ENCODE measurements at regions not wholly inside any gene's neighbourhood (a gene's known extent, or its start where the extent isn't known, plus 50 kb on each side); places are given as distances from the start of the nearest gene placed in this dataset.
"Not testable (repeated sequence)": the region's sequence is repeated elsewhere in the genome, so short reads cannot be mapped to it uniquely, and the experiment has no call there.

- H3K4me3 ChIP-seq: no peak overlapping the region
- H3K4me1 ChIP-seq: no peaks in the 10 kb centered on the region
- H3K27ac ChIP-seq (replicated peaks in 1 of 4): no peak overlapping the region
- no peaks in the 10 kb centered on the region for H3K9me3 ChIP-seq
- TF ChIP-seq POLR2AphosphoS5 (IDR thresholded peaks at IDR 0.05): no peak
- no peak for TF ChIP-seq POLR2A (IDR thresholded peaks at IDR 0.05; ENCODE audit: low read depth)
- TF ChIP-seq EP300 (IDR thresholded peaks at IDR 0.05): no peak
- TF ChIP-seq, protein P1, sequence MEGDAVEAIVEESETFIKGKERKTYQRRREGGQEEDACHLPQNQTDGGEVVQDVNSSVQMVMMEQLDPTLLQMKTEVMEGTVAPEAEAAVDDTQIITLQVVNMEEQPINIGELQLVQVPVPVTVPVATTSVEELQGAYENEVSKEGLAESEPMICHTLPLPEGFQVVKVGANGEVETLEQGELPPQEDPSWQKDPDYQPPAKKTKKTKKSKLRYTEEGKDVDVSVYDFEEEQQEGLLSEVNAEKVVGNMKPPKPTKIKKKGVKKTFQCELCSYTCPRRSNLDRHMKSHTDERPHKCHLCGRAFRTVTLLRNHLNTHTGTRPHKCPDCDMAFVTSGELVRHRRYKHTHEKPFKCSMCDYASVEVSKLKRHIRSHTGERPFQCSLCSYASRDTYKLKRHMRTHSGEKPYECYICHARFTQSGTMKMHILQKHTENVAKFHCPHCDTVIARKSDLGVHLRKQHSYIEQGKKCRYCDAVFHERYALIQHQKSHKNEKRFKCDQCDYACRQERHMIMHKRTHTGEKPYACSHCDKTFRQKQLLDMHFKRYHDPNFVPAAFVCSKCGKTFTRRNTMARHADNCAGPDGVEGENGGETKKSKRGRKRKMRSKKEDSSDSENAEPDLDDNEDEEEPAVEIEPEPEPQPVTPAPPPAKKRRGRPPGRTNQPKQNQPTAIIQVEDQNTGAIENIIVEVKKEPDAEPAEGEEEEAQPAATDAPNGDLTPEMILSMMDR (IDR thresholded peaks at IDR 0.05): no peak
- DNase-seq (ENCODE audit: extremely low spot score): no peak
- WGBS: 93% methylated on average over 3 of the region's 3 CpGs
- no peaks in the 10 kb centered on the region for H3K36me3 ChIP-seq
- H3K27me3 ChIP-seq: peaks cover 0 to 3% (median 0%) of the 10 kb centered on the region in 4 donors
- intact Hi-C loops (cut with DNase I): no loop called here
These were observed 286.6 kb downstream of the LIG4 start for GRCh38 chr13:107928762-107929161.

- TF ChIP-seq, protein P1 (IDR thresholded peaks at IDR 0.05): no peak
- TF ChIP-seq EP300 (IDR thresholded peaks at IDR 0.05) (no peak), POLR2A (IDR thresholded peaks at IDR 0.05; ENCODE audit: low read depth) (no peak), POLR2AphosphoS5 (IDR thresholded peaks at IDR 0.05) (no peak)
- no peak for DNase-seq (ENCODE audit: extremely low spot score)
- WGBS: 89% methylated on average over 4 of the region's 4 CpGs
These were observed 287.8 kb downstream of the LIG4 start for GRCh38 chr13:107927557-107927956.

DNA sequence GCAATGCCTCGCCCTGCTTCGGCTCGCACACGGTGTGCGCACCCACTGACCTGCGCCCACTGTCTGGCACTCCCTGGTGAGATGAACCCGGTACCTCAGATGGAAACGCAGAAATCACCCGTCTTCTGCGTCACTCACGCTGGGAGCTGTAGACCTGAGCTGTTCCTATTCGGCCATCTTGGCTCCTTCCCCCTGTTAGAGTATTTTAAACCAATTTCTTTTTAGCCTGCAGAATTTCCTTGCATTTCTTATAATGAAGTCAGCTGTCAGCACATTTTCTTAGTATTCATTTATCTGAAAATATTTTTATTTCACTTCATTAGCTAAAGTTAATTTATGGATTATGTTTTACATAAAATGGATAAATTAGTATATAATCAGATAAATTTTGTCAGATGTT is 288.8 kb downstream of the LIG4 start:
- DNase-seq (ENCODE audit: extremely low spot score); H3K4me1 ChIP-seq; H3K36me3 ChIP-seq; H3K27ac ChIP-seq (replicated peaks in 1 of 4); H3K9me3 ChIP-seq; intact Hi-C loops (cut with DNase I); H3K4me3 ChIP-seq; H3K27me3 ChIP-seq: not testable (repeated sequence)
- 84% methylated on average over 12 of the region's 12 CpGs for WGBS

More at GRCh38 chr13:107927557-107927956, 287.8 kb downstream of the LIG4 start:
- Histone ChIP-seq H3K36me3 (no peaks in the 10 kb centered on the region), H3K9me3 (no peaks in the 10 kb centered on the region), H3K4me3 (no peak overlapping the region), H3K4me1 (no peaks in the 10 kb centered on the region), H3K27ac (replicated peaks in 1 of 4) (no peak overlapping the region), H3K27me3 (peaks cover 0 to 3% (median 0%) of the 10 kb centered on the region in 4 donors)
- intact Hi-C loops (cut with DNase I): no loop called here

DNA sequence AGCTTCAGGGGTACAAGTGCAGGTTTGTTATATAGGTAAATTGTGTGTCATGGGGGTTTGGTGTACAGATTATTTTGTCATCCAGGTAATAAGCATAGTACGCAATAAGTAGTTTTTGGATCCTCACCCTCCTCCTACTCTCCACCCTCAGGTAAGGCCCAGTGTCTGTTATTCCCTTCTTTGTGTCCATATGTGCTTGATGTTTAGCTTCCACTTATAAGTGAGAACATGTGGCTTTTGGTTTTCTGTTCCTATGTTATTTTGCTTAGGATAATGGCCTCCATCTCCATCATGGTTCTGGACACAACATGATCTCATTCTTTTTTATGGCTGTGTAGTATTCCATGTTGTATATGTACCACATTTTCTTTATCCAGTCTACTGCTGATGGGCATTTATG is 298.4 kb downstream of the LIG4 start:
- intact Hi-C loops (cut with DNase I); H3K4me1 ChIP-seq; H3K9me3 ChIP-seq; DNase-seq (ENCODE audit: extremely low spot score); H3K27me3 ChIP-seq; H3K27ac ChIP-seq (replicated peaks in 1 of 4); H3K36me3 ChIP-seq; H3K4me3 ChIP-seq: not testable (repeated sequence)
- 64% methylated on average over 1 of the region's 1 CpG for WGBS

GRCh38 chr13:107912745-107913144 is 302.6 kb downstream of the LIG4 start:
- no peak overlapping the region for H3K4me3 ChIP-seq
- no peaks in the 10 kb centered on the region for H3K27me3 ChIP-seq
- H3K9me3 ChIP-seq: no peaks in the 10 kb centered on the region
- H3K36me3 ChIP-seq: no peaks in the 10 kb centered on the region
- H3K4me1 ChIP-seq: no peaks in the 10 kb centered on the region
- no peak for TF ChIP-seq POLR2AphosphoS5 (IDR thresholded peaks at IDR 0.05)
- TF ChIP-seq, protein P1 (IDR thresholded peaks at IDR 0.05): no peak
- TF ChIP-seq EP300 (IDR thresholded peaks at IDR 0.05): no peak
- TF ChIP-seq POLR2A (IDR thresholded peaks at IDR 0.05; ENCODE audit: low read depth): no peak
- no peak overlapping the region for H3K27ac ChIP-seq (replicated peaks in 1 of 4)
- WGBS: 74% methylated on average over 2 of the region's 2 CpGs
- intact Hi-C loops (cut with DNase I): no loop called here
- DNase-seq (ENCODE audit: extremely low spot score): no peak

GRCh38 chr13:107907065-107907805 is 308.1 kb downstream of the LIG4 start:
- Histone ChIP-seq H3K27ac (replicated peaks in 1 of 4) (no peak overlapping the region), H3K4me3 (no peak overlapping the region), H3K27me3 (no peaks in the 10 kb centered on the region), H3K9me3 (no peaks in the 10 kb centered on the region), H3K36me3 (no peaks in the 10 kb centered on the region), H3K4me1 (no peaks in the 10 kb centered on the region)
- intact Hi-C loops (cut with DNase I): no loop called here
- TF ChIP-seq, protein P1 (IDR thresholded peaks at IDR 0.05): no peak
- no peak for TF ChIP-seq EP300 (IDR thresholded peaks at IDR 0.05)
- TF ChIP-seq POLR2AphosphoS5 (IDR thresholded peaks at IDR 0.05): no peak
- no peak for TF ChIP-seq POLR2A (IDR thresholded peaks at IDR 0.05; ENCODE audit: low read depth)
- no peak for DNase-seq (ENCODE audit: extremely low spot score)
- WGBS: 69% methylated on average over 14 of the region's 14 CpGs
